Keratinocyte (primary cell): ENCODE measurements at regions not wholly inside any gene's neighbourhood (a gene's known extent, or its start where the extent isn't known, plus 50 kb on each side); places are given as distances from the start of the nearest gene placed in this dataset.

Experiments used
- DNase-seq: peaks from one replicate; pipeline ENCODE4 v3.0.0-alpha.2; 2011; ENCODE audit warnings: low read depth, missing footprints, low spot score
- FAIRE-seq: peaks from 2 replicates; lab custom pipeline; 2011; peaks lifted over from hg19 to GRCh38; lab: Jason Lieb, UNC
- H2AFZ ChIP-seq: 2 replicates; pipeline ENCODE4 v1.6.0; 2012; ENCODE audit warnings: low read length, control low read depth, inconsistent platforms; ENCODE audit not compliant: control insufficient read depth
- H3K27ac ChIP-seq: 2 replicates; pipeline ENCODE4 v1.5.1; 2011; ENCODE audit warnings: low read length; ENCODE audit not compliant: control insufficient read depth, insufficient read depth
- H3K27me3 ChIP-seq: 3 replicates; pipeline ENCODE4 v1.6.0; 2011; ENCODE audit warnings: low read length; ENCODE audit not compliant: control insufficient read depth, insufficient read depth; ENCODE audit errors: extremely low read depth
- H3K36me3 ChIP-seq, 2 experiments: 2 replicates in 1 of 2; 3 replicates in 1 of 2; pipeline ENCODE4 v1.5.1; 2011; ENCODE audit warnings: low read length in 2 of 2, mild to moderate bottlenecking in 1 of 2; ENCODE audit not compliant: control insufficient read depth in 2 of 2, insufficient read depth in 2 of 2; ENCODE audit errors: extremely low read depth in 1 of 2
- H3K4me1 ChIP-seq: 3 replicates; pipeline ENCODE4 v1.5.1; 2011; ENCODE audit warnings: low read length; ENCODE audit not compliant: control insufficient read depth, insufficient read depth; ENCODE audit errors: extremely low read depth
- H3K4me2 ChIP-seq: 3 replicates; pipeline ENCODE4 v1.6.0; 2011; ENCODE audit warnings: low read depth, low read length; ENCODE audit not compliant: control insufficient read depth, insufficient read depth; ENCODE audit errors: extremely low read depth
- H3K4me3 ChIP-seq, 3 experiments: fragments of 200-600 bp in 1 of 3; sonication (generic) in 1 of 3; 2 replicates in 2 of 3; 3 replicates in 1 of 3; pipeline ENCODE4 v1.5.1; 2011 to 2016; ENCODE audit warnings: low read length in 3 of 3, mild to moderate bottlenecking in 3 of 3, control low read depth in 2 of 3, inconsistent platforms in 1 of 3, low read depth in 1 of 3, mixed read lengths in 1 of 3, mixed run types in 1 of 3, moderate library complexity in 1 of 3; ENCODE audit not compliant: control insufficient read depth in 2 of 3, insufficient read depth in 2 of 3; ENCODE audit errors: extremely low read depth in 1 of 3
- H3K79me2 ChIP-seq: 2 replicates; pipeline ENCODE4 v1.6.0; 2012; ENCODE audit warnings: low read length; ENCODE audit not compliant: control insufficient read depth, insufficient read depth
- H3K9ac ChIP-seq: 3 replicates; pipeline ENCODE4 v1.6.0; 2011; ENCODE audit warnings: low read length; ENCODE audit not compliant: control insufficient read depth, insufficient read depth; ENCODE audit errors: extremely low read depth
- H3K9me1 ChIP-seq: 3 replicates; pipeline ENCODE4 v1.6.0; 2011; ENCODE audit warnings: low read length; ENCODE audit not compliant: control insufficient read depth, insufficient read depth; ENCODE audit errors: extremely low read depth
- H3K9me3 ChIP-seq: 2 replicates; pipeline ENCODE4 v1.5.1; 2012; ENCODE audit warnings: low read depth, low read length; ENCODE audit not compliant: control insufficient read depth
- H4K20me1 ChIP-seq: 3 replicates; pipeline ENCODE4 v1.6.0; 2011; ENCODE audit warnings: low read length; ENCODE audit not compliant: control insufficient read depth, insufficient read depth; ENCODE audit errors: extremely low read depth
- CTCF ChIP-seq, 3 experiments: IDR thresholded peaks in 1 of 3; conservative IDR thresholded peaks in 1 of 3; optimal IDR thresholded peaks in 1 of 3; 2 replicates in 2 of 3; 3 replicates in 1 of 3; pipeline versions ENCODE3 to v1.5.1; 2011; ENCODE audit warnings: low read length in 3 of 3, mild to moderate bottlenecking in 3 of 3, moderate library complexity in 2 of 3, control low read depth in 1 of 3, inconsistent platforms in 1 of 3; ENCODE audit not compliant: insufficient read depth in 2 of 3; ENCODE audit errors: extremely low read depth in 1 of 3
- EZH2 ChIP-seq: IDR thresholded peaks from one replicate; pipeline ENCODE4 v1.6.1; 2012; ENCODE audit warnings: inconsistent platforms, mild to moderate bottlenecking, low read length, moderate library complexity
- dilution Hi-C: fragments of 300-500 bp; cut with MboI; formaldehyde crosslinking; loops from one replicate; pipeline ENCODE4 v1.7.0; 2020; ENCODE audit warnings: low sequenced_read_pairs; ENCODE audit not compliant: extremely low pct_ligation_motif_present

- Histone ChIP-seq H3K9ac (no peak overlapping the region), H3K9me3 (no peaks in the 10 kb centered on the region), H3K4me1 (no peaks in the 10 kb centered on the region), H3K9me1 (no peaks in the 10 kb centered on the region), H2AFZ (no peak overlapping the region), H3K4me2 (no peak overlapping the region), H4K20me1 (no peaks in the 10 kb centered on the region), H3K27ac (no peak overlapping the region), H3K27me3 (no peaks in the 10 kb centered on the region), H3K79me2 (no peaks in the 10 kb centered on the region), H3K4me3 (no peak overlapping the region), H3K36me3 (no peaks in the 10 kb centered on the region)
- dilution Hi-C loops = no loop called here
- no peak for TF ChIP-seq EZH2
- no peak for TF ChIP-seq CTCF (optimal IDR thresholded peaks at IDR 0.05 in 1 of 3, IDR thresholded peaks at IDR 0.05 in 1 of 3, conservative IDR thresholded peaks at IDR 0.05 in 1 of 3; ENCODE audit: extremely low read depth in 1 of 3, insufficient read depth in 2 of 3, low read length in 3 of 3)
- no peak for FAIRE-seq
- DNase-seq = no peak
Observed at GRCh38 chr3:162879021-162879562, 1382.5 kb downstream of the OTOL1 start.

DNA sequence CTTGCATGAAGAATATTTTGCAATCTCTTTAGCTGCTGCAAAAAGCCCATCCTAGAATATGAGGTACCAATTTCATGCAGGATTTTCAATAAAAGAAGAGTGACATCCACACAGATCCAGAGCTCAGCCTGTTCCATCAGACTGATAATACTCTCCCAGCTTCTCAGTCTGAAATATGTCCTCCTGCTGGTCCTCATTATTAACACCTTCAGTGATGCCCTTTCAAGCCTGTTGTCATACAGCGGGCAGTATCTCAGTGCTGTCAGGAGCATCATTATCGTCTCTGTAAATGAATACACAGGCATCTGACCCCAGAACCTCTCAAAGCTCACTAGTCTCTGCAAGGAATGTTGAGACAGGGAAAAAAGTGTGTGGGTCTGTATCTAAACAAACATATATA is 1387.8 kb downstream of the OTOL1 start:
- Histone ChIP-seq H3K9ac (no peak overlapping the region), H3K4me2 (no peak overlapping the region), H4K20me1 (no peaks in the 10 kb centered on the region), H3K4me1 (no peaks in the 10 kb centered on the region), H2AFZ (no peak overlapping the region), H3K36me3 (no peaks in the 10 kb centered on the region), H3K27ac (no peak overlapping the region), H3K79me2 (no peaks in the 10 kb centered on the region), H3K9me3 (no peaks in the 10 kb centered on the region), H3K27me3 (no peaks in the 10 kb centered on the region), H3K9me1 (no peaks in the 10 kb centered on the region), H3K4me3 (no peak overlapping the region)
- TF ChIP-seq CTCF (optimal IDR thresholded peaks at IDR 0.05 in 1 of 3, IDR thresholded peaks at IDR 0.05 in 1 of 3, conservative IDR thresholded peaks at IDR 0.05 in 1 of 3; ENCODE audit: extremely low read depth in 1 of 3, insufficient read depth in 2 of 3, low read length in 3 of 3) = no peak
- no peak for TF ChIP-seq EZH2
- dilution Hi-C loops = no loop called here
- DNase-seq (no peak), FAIRE-seq (no peak)
